ENCODE measurements at regions not wholly inside any gene's neighbourhood (a gene's known extent, or its start where the extent isn't known, plus 50 kb on each side); places are given as distances from the start of the nearest gene placed in this dataset.

DNA sequence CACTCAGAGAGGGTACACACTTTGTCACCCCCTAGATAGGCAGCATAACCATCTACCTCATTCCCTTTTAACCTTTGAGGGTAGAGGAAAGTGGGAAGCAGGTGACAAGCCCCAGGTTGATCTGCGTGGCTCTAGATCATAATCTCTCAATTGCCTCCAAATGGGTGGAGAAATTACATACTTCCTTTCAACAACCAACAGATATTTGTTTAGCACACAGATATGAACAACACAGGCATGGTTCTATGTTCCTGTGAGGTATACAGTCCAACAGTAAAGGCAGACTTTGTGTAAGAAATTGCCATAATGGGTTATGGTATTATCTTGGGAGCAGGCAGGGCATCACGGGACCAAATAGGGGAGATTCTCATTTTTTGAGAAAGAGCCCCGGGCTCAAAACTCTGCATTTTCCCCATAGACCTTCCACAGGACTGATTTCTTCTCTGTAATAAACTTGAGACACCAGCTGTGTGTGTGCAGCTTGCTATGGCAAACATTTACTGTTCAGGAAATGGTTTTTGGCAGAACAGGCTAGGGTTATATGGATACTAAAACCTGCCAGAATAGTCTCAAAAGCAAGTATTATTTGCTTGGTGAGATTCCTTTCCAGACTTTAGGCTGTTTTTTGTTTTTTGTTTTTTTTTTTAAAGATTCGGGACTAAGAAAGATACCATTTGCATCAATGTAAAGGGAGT is 126.2 kb downstream of the CD164 start:
- TF ChIP-seq POLR2A (IDR thresholded peaks at IDR 0.05; ENCODE audit: low read length): no peak
- no peak for TF ChIP-seq MYC (IDR thresholded peaks at IDR 0.05; ENCODE audit: borderline replicate concordance, low read length)
- no peak for TF ChIP-seq RCOR1 (IDR thresholded peaks at IDR 0.05; ENCODE audit: low read depth, low read length)
- TF ChIP-seq RFX5 (IDR thresholded peaks at IDR 0.05): no peak
- TF ChIP-seq NR3C1 (IDR thresholded peaks at IDR 0.05): no peak
- TF ChIP-seq, protein P1, sequence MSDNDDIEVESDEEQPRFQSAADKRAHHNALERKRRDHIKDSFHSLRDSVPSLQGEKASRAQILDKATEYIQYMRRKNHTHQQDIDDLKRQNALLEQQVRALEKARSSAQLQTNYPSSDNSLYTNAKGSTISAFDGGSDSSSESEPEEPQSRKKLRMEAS (IDR thresholded peaks at IDR 0.05): no peak
- no peak for TF ChIP-seq RAD21 (conservative IDR thresholded peaks at IDR 0.05 in 1 of 2, IDR thresholded peaks at IDR 0.05 in 1 of 2)
- TF ChIP-seq POLR2AphosphoS2 (conservative IDR thresholded peaks at IDR 0.05; ENCODE audit: low read length): no peak
- TF ChIP-seq, protein P2, sequence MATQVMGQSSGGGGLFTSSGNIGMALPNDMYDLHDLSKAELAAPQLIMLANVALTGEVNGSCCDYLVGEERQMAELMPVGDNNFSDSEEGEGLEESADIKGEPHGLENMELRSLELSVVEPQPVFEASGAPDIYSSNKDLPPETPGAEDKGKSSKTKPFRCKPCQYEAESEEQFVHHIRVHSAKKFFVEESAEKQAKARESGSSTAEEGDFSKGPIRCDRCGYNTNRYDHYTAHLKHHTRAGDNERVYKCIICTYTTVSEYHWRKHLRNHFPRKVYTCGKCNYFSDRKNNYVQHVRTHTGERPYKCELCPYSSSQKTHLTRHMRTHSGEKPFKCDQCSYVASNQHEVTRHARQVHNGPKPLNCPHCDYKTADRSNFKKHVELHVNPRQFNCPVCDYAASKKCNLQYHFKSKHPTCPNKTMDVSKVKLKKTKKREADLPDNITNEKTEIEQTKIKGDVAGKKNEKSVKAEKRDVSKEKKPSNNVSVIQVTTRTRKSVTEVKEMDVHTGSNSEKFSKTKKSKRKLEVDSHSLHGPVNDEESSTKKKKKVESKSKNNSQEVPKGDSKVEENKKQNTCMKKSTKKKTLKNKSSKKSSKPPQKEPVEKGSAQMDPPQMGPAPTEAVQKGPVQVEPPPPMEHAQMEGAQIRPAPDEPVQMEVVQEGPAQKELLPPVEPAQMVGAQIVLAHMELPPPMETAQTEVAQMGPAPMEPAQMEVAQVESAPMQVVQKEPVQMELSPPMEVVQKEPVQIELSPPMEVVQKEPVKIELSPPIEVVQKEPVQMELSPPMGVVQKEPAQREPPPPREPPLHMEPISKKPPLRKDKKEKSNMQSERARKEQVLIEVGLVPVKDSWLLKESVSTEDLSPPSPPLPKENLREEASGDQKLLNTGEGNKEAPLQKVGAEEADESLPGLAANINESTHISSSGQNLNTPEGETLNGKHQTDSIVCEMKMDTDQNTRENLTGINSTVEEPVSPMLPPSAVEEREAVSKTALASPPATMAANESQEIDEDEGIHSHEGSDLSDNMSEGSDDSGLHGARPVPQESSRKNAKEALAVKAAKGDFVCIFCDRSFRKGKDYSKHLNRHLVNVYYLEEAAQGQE (IDR thresholded peaks at IDR 0.05): no peak
- TF ChIP-seq, protein P3, sequence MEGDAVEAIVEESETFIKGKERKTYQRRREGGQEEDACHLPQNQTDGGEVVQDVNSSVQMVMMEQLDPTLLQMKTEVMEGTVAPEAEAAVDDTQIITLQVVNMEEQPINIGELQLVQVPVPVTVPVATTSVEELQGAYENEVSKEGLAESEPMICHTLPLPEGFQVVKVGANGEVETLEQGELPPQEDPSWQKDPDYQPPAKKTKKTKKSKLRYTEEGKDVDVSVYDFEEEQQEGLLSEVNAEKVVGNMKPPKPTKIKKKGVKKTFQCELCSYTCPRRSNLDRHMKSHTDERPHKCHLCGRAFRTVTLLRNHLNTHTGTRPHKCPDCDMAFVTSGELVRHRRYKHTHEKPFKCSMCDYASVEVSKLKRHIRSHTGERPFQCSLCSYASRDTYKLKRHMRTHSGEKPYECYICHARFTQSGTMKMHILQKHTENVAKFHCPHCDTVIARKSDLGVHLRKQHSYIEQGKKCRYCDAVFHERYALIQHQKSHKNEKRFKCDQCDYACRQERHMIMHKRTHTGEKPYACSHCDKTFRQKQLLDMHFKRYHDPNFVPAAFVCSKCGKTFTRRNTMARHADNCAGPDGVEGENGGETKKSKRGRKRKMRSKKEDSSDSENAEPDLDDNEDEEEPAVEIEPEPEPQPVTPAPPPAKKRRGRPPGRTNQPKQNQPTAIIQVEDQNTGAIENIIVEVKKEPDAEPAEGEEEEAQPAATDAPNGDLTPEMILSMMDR (IDR thresholded peaks at IDR 0.05): no peak
- TF ChIP-seq ZC3H11A (IDR thresholded peaks at IDR 0.05): no peak
- no peak for TF ChIP-seq CHD2 (IDR thresholded peaks at IDR 0.05; ENCODE audit: low read length, partially characterized antibody)
- TF ChIP-seq ZFP36 (IDR thresholded peaks at IDR 0.05; ENCODE audit: borderline replicate concordance, partially characterized antibody): no peak

Measured in A549 (cell line).